Esophagus muscularis mucosa (tissue), 4 donors: ENCODE measurements at regions not wholly inside any gene's neighbourhood (a gene's known extent, or its start where the extent isn't known, plus 50 kb on each side); places are given as distances from the start of the nearest gene placed in this dataset.

Source experiments
- DNase-seq: peaks from one replicate; pipeline ENCODE4 v3.0.0-alpha.2; 2017; ENCODE audit errors: extremely low spot score
- H3K27ac ChIP-seq, 4 donors: fragments of 200-600 bp; sonication (generic); replicated peaks in 1 of 4; 1 replicate in 3 of 4; 2 replicates in 1 of 4; pipeline ENCODE4 v1.5.1; 2016 to 2019; ENCODE audit warnings: mild to moderate bottlenecking in 1 of 4
- H3K27me3 ChIP-seq, 4 donors: fragments of 200-600 bp; sonication (generic); one replicate each; pipeline versions ENCODE4 v1.5.1 to v1.6.0; 2016 to 2019
- H3K36me3 ChIP-seq, 4 donors: fragments of 200-600 bp; sonication (generic); one replicate each; pipeline ENCODE4 v1.5.1; 2016 to 2019
- H3K4me1 ChIP-seq, 4 donors: fragments of 200-600 bp; sonication (generic); one replicate each; pipeline ENCODE4 v1.5.1; 2016 to 2019
- H3K4me3 ChIP-seq, 4 donors: fragments of 200-600 bp; sonication (generic); 1 replicate in 2 of 4; 2 replicates in 2 of 4; pipeline ENCODE4 v1.5.1; 2016 to 2019; ENCODE audit warnings: mild to moderate bottlenecking in 4 of 4, moderate library complexity in 1 of 4
- H3K9me3 ChIP-seq, 4 donors: fragments of 200-600 bp; sonication (generic); 1 replicate in 3 of 4; 2 replicates in 1 of 4; pipeline ENCODE4 v1.5.1; 2016 to 2019
- CTCF ChIP-seq, 3 experiments: fragments of 200-600 bp in 2 of 3; fragments of 450-650 bp in 1 of 3; sonication (generic) in 2 of 3; IDR thresholded peaks; one replicate each; pipeline ENCODE4 v1.5.1; 2017 to 2019; ENCODE audit warnings: antibody characterized with exemption in 3 of 3, mild to moderate bottlenecking in 2 of 3, moderate library complexity in 1 of 3
- EP300 ChIP-seq: sonication (generic); formaldehyde crosslinking; IDR thresholded peaks from one replicate; pipeline ENCODE4 v1.6.1; 2017; ENCODE audit warnings: antibody characterized with exemption
- POLR2A ChIP-seq: fragments of 450-650 bp; IDR thresholded peaks from one replicate; pipeline ENCODE4 v1.6.1; 2017; ENCODE audit warnings: antibody characterized with exemption, moderate library complexity, mild to moderate bottlenecking, low read depth
- POLR2AphosphoS5 ChIP-seq, 2 donors: sonication (generic); formaldehyde crosslinking; IDR thresholded peaks; one replicate each; pipeline ENCODE4 v1.6.1; 2017; ENCODE audit warnings: antibody characterized with exemption in 2 of 2
- WGBS: methylation state at CpG from one replicate; pipeline ENCODE4 v1.1.5; 2018; 5-methylcytosine and 5-hydroxymethylcytosine counted together
- intact Hi-C: fragments of 100-400 bp; cut with DNase I; formaldehyde crosslinking; loops from one replicate; pipeline ENCODE4 v1.15.1; 2023

- peaks cover 0 to 4% (median 0%) of the 10 kb centered on the region in 4 donors for H3K27me3 ChIP-seq
- no peaks in the 10 kb centered on the region for H3K9me3 ChIP-seq
- no peaks in the 10 kb centered on the region for H3K36me3 ChIP-seq
- H3K4me1 ChIP-seq: peaks cover 0 to 7% (median 6%) of the 10 kb centered on the region in 4 donors
- no peak for DNase-seq
- no peak overlapping the region for H3K4me3 ChIP-seq
- WGBS: 72% methylated on average over 2 of the region's 2 CpGs
- TF ChIP-seq POLR2A (no peak), CTCF (IDR thresholded peaks at IDR 0.05) (no peak), POLR2AphosphoS5 (IDR thresholded peaks at IDR 0.05) (no peak), EP300 (no peak)
- no peak overlapping the region for H3K27ac ChIP-seq
- intact Hi-C loops: no loop called here
These were observed 96.6 kb upstream of the AKIRIN2 start for GRCh38 chr6:87798393-87799278.

- Histone ChIP-seq H3K27ac (no peak overlapping the region), H3K27me3 (no peaks in the 10 kb centered on the region), H3K4me1 (peaks cover 0 to 7% (median 6%) of the 10 kb centered on the region in 4 donors), H3K36me3 (no peaks in the 10 kb centered on the region), H3K4me3 (no peak overlapping the region), H3K9me3 (no peaks in the 10 kb centered on the region)
- no peak for DNase-seq
- 83% methylated on average over 11 of the region's 11 CpGs for WGBS
- intact Hi-C loops: no loop called here
- TF ChIP-seq POLR2AphosphoS5 (IDR thresholded peaks at IDR 0.05) (no peak), EP300 (no peak), POLR2A (no peak), CTCF (IDR thresholded peaks at IDR 0.05) (no peak)
These were observed 93.2 kb upstream of the AKIRIN2 start for GRCh38 chr6:87794922-87795885.

GRCh38 chr6:87793315-87793714 lies 91.3 kb upstream of the AKIRIN2 start:
- TF ChIP-seq POLR2A: no peak
- TF ChIP-seq CTCF (IDR thresholded peaks at IDR 0.05): no peak
- TF ChIP-seq EP300: no peak
- no peak for TF ChIP-seq POLR2AphosphoS5 (IDR thresholded peaks at IDR 0.05)
- DNase-seq: no peak
- H3K4me3 ChIP-seq: no peak overlapping the region
- no peak overlapping the region for H3K27ac ChIP-seq
- 90% methylated on average over 2 of the region's 2 CpGs for WGBS
- no peaks in the 10 kb centered on the region for H3K27me3 ChIP-seq
- intact Hi-C loops: no loop called here
- no peaks in the 10 kb centered on the region for H3K36me3 ChIP-seq
- peaks cover 0 to 12% (median 6%) of the 10 kb centered on the region in 4 donors for H3K4me1 ChIP-seq
- H3K9me3 ChIP-seq: no peaks in the 10 kb centered on the region

- H3K4me1 ChIP-seq: peaks cover 0 to 12% (median 6%) of the 10 kb centered on the region in 4 donors
- H3K27me3 ChIP-seq: no peaks in the 10 kb centered on the region
- H3K36me3 ChIP-seq: no peaks in the 10 kb centered on the region
- TF ChIP-seq EP300 (no peak), CTCF (IDR thresholded peaks at IDR 0.05) (no peak), POLR2AphosphoS5 (IDR thresholded peaks at IDR 0.05) (no peak), POLR2A (no peak)
- intact Hi-C loops: no loop called here
- no peak overlapping the region for H3K27ac ChIP-seq
- H3K4me3 ChIP-seq: no peak overlapping the region
- H3K9me3 ChIP-seq: no peaks in the 10 kb centered on the region
- WGBS: 75% methylated on average over 7 of the region's 7 CpGs
- no peak for DNase-seq
These were observed 89.9 kb upstream of the AKIRIN2 start for GRCh38 chr6:87791982-87792381.
